ENCODE measurements at regions not wholly inside any gene's neighbourhood (a gene's known extent, or its start where the extent isn't known, plus 50 kb on each side); places are given as distances from the start of the nearest gene placed in this dataset.

DNA sequence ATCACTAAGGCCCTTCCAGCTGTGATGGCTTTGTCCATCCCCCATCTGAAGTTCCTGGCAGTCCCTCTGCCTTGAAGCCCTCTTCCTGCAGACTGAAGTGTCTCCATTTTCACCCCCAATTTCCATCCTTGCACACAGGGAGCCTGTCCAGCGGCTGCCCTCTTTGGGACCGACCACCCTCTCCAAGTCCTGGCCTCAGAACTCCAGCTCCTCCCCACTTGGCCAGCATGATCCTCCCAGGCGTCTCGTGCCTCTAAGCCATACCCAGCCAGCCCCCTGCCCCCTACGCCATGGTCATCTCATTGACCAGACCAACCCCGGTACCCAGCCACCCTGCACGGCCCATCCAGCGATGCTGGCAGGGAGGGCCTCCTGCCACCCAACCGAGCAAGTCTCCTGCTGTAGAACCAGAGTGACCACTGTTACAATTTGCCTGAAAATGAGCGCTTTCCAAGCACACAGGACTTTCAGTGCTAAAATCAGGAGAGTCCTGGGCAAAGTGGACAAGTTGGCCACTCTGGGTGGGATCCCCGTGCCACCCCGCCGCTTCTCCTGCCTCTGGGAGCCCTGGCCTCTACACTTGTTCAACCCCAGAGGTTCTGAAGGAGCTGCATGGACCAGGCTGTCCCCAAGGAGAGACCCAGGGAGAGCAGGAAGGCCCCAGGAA lies 362.0 kb downstream of the SEC14L1 start:
- ChIA-PET POLR2A (no interaction called here), CTCF (interaction anchor here (1.0 to 2.6 kb wide), 2 partner anchors 40 to 171 kb away, joined by 3 to 8 read pairs; no protein-coding TSS in a partner anchor)
- Mint-ChIP-seq H3K9me3 (no peaks in the 10 kb centered on the region), H3K36me3 (peaks cover 25% of the 10 kb centered on the region), H3K27ac (peak overlapping the region; percentile 60; the same call in 1 of the 2 replicates), H3K4me1 (peaks cover 18% of the 10 kb centered on the region), H3K4me3 (no peak overlapping the region), H3K27me3 (ENCODE audit: low read depth) (no peaks in the 10 kb centered on the region)
- ATAC-seq (no peak), DNase-seq (ENCODE audit: low spot score) (peak; percentile 3)
- TF ChIP-seq, protein P1, sequence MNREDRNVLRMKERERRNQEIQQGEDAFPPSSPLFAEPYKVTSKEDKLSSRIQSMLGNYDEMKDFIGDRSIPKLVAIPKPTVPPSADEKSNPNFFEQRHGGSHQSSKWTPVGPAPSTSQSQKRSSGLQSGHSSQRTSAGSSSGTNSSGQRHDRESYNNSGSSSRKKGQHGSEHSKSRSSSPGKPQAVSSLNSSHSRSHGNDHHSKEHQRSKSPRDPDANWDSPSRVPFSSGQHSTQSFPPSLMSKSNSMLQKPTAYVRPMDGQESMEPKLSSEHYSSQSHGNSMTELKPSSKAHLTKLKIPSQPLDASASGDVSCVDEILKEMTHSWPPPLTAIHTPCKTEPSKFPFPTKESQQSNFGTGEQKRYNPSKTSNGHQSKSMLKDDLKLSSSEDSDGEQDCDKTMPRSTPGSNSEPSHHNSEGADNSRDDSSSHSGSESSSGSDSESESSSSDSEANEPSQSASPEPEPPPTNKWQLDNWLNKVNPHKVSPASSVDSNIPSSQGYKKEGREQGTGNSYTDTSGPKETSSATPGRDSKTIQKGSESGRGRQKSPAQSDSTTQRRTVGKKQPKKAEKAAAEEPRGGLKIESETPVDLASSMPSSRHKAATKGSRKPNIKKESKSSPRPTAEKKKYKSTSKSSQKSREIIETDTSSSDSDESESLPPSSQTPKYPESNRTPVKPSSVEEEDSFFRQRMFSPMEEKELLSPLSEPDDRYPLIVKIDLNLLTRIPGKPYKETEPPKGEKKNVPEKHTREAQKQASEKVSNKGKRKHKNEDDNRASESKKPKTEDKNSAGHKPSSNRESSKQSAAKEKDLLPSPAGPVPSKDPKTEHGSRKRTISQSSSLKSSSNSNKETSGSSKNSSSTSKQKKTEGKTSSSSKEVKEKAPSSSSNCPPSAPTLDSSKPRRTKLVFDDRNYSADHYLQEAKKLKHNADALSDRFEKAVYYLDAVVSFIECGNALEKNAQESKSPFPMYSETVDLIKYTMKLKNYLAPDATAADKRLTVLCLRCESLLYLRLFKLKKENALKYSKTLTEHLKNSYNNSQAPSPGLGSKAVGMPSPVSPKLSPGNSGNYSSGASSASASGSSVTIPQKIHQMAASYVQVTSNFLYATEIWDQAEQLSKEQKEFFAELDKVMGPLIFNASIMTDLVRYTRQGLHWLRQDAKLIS (CRISPR knock-in tag; IDR thresholded peaks at IDR 0.05; ENCODE audit: borderline replicate concordance): no peak
- TF ChIP-seq PRRX2 (CRISPR knock-in tag; IDR thresholded peaks at IDR 0.05): no peak
- TF ChIP-seq JAZF1 (CRISPR knock-in tag; IDR thresholded peaks at IDR 0.05): no peak

GRCh38 chr17:77503293-77503655 lies 362.5 kb downstream of the SEC14L1 start:
- Mint-ChIP-seq H3K9me3 (no peaks in the 10 kb centered on the region), H3K4me3 (no peak overlapping the region), H3K4me1 (peaks cover 18% of the 10 kb centered on the region), H3K27ac (no peak overlapping the region), H3K36me3 (peaks cover 25% of the 10 kb centered on the region), H3K27me3 (ENCODE audit: low read depth) (no peaks in the 10 kb centered on the region)
- POLR2A ChIA-PET: no interaction called here
- DNase-seq (ENCODE audit: low spot score) (peak; percentile 5), ATAC-seq (no peak)
- TF ChIP-seq FOXP1 (CRISPR knock-in tag; IDR thresholded peaks at IDR 0.05; ENCODE audit: borderline replicate concordance) (no peak), E2F5 (CRISPR knock-in tag; IDR thresholded peaks at IDR 0.05) (no peak), MYBL2 (CRISPR knock-in tag; IDR thresholded peaks at IDR 0.05) (no peak), CREB1 (CRISPR knock-in tag; IDR thresholded peaks at IDR 0.05) (no peak), MXD4 (CRISPR knock-in tag; IDR thresholded peaks at IDR 0.05; ENCODE audit: borderline replicate concordance) (no peak), ZNF317 (CRISPR knock-in tag; IDR thresholded peaks at IDR 0.05; ENCODE audit: borderline replicate concordance, low read depth) (no peak), SP1 (CRISPR knock-in tag; conservative IDR thresholded peaks at IDR 0.05) (no peak), ATF1 (CRISPR knock-in tag; IDR thresholded peaks at IDR 0.05) (no peak), SOX15 (CRISPR knock-in tag; IDR thresholded peaks at IDR 0.05) (no peak), EMX1 (CRISPR knock-in tag; IDR thresholded peaks at IDR 0.05) (no peak), ZNF138 (CRISPR knock-in tag; conservative IDR thresholded peaks at IDR 0.05) (no peak), CBFB (CRISPR knock-in tag; IDR thresholded peaks at IDR 0.05; ENCODE audit: low read depth) (no peak), NR1H2 (CRISPR knock-in tag; IDR thresholded peaks at IDR 0.05) (no peak), JAZF1 (CRISPR knock-in tag; IDR thresholded peaks at IDR 0.05) (no peak), MAX (CRISPR knock-in tag; IDR thresholded peaks at IDR 0.05) (no peak)
- TF ChIP-seq, protein P1 (CRISPR knock-in tag; IDR thresholded peaks at IDR 0.05; ENCODE audit: borderline replicate concordance): no peak
- TF ChIP-seq, protein P2, sequence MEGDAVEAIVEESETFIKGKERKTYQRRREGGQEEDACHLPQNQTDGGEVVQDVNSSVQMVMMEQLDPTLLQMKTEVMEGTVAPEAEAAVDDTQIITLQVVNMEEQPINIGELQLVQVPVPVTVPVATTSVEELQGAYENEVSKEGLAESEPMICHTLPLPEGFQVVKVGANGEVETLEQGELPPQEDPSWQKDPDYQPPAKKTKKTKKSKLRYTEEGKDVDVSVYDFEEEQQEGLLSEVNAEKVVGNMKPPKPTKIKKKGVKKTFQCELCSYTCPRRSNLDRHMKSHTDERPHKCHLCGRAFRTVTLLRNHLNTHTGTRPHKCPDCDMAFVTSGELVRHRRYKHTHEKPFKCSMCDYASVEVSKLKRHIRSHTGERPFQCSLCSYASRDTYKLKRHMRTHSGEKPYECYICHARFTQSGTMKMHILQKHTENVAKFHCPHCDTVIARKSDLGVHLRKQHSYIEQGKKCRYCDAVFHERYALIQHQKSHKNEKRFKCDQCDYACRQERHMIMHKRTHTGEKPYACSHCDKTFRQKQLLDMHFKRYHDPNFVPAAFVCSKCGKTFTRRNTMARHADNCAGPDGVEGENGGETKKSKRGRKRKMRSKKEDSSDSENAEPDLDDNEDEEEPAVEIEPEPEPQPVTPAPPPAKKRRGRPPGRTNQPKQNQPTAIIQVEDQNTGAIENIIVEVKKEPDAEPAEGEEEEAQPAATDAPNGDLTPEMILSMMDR (IDR thresholded peaks at IDR 0.05): no peak
- CTCF ChIA-PET: interaction anchor here (1.0 to 2.6 kb wide), 2 partner anchors 40 to 172 kb away, joined by 3 to 8 read pairs; no protein-coding TSS in a partner anchor

All from WTC11 (cell line).